Tibial nerve (tissue), 4 donors: ENCODE measurements at regions not wholly inside any gene's neighbourhood (a gene's known extent, or its start where the extent isn't known, plus 50 kb on each side); places are given as distances from the start of the nearest gene placed in this dataset.

ENCODE experiments used
- DNase-seq, 2 donors: peaks; one replicate each; pipeline ENCODE4 v3.0.0-alpha.2; 2019; ENCODE audit warnings: low spot score in 2 of 2
- H3K27ac ChIP-seq, 4 donors: fragments of 200-600 bp; sonication (generic) in 3 of 4; one replicate each; pipeline ENCODE4 v1.5.1; 2017 to 2019; ENCODE audit warnings: mild to moderate bottlenecking in 1 of 4
- H3K27me3 ChIP-seq, 2 donors: fragments of 200-600 bp; sonication (generic) in 1 of 2; one replicate each; pipeline versions ENCODE4 v1.5.1 to v1.6.0; 2017 to 2019
- H3K36me3 ChIP-seq, 3 donors: fragments of 200-600 bp; sonication (generic); one replicate each; pipeline ENCODE4 v1.5.1; 2018 to 2019
- H3K4me1 ChIP-seq, 4 donors: fragments of 200-600 bp; sonication (generic) in 3 of 4; one replicate each; pipeline ENCODE4 v1.5.1; 2017 to 2019
- H3K4me3 ChIP-seq, 4 donors: fragments of 200-600 bp; sonication (generic) in 3 of 4; one replicate each; pipeline ENCODE4 v1.5.1; 2017 to 2019; ENCODE audit warnings: mild to moderate bottlenecking in 1 of 4, moderate library complexity in 1 of 4
- H3K9me3 ChIP-seq, 4 donors: fragments of 200-600 bp; sonication (generic) in 3 of 4; one replicate each; pipeline ENCODE4 v1.5.1; 2017 to 2019
- EP300 ChIP-seq, 2 donors: sonication (generic); formaldehyde crosslinking; IDR thresholded peaks; one replicate each; pipeline ENCODE4 v1.6.1; 2017; ENCODE audit warnings: antibody characterized with exemption in 2 of 2, mild to moderate bottlenecking in 1 of 2
- POLR2A ChIP-seq, 2 donors: fragments of 450-650 bp; IDR thresholded peaks; one replicate each; pipeline ENCODE4 v1.6.1; 2017; ENCODE audit warnings: antibody characterized with exemption in 2 of 2, mild to moderate bottlenecking in 2 of 2, moderate library complexity in 2 of 2
- WGBS, 2 donors: methylation state at CpG; one replicate each; pipeline ENCODE4 v1.1.5; 2018; 5-methylcytosine and 5-hydroxymethylcytosine counted together
- TF ChIP-seq, protein P1 (sequence below), 5 experiments: fragments of 200-600 bp in 3 of 5; fragments of 450-650 bp in 2 of 5; sonication (generic) in 3 of 5; IDR thresholded peaks; one replicate each; pipeline ENCODE4 v1.5.1; 2016 to 2019; ENCODE audit warnings: antibody characterized with exemption in 5 of 5, mild to moderate bottlenecking in 3 of 5, moderate library complexity in 2 of 5

DNA sequence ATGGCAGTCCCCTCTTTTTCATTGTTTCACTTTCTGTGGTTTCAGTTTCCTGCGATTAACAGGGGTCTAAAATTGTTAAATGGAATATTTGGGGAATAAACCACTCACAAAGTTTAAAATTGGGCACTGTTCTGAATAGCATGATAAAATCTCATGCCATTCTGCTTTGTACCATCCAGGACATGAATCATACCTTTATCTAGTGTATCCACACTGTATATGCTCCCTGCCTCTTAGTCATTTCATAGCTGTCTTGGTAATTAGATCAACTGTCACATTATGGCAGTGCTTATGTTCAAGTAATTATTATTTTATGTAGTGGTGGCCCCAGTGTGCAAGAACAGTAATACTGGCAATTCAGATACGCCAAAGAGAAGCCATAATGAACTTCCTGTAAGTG, 734.5 kb downstream of the ZPLD1 start:
- Histone ChIP-seq H3K4me1 (no peaks in the 10 kb centered on the region), H3K27ac (no peak overlapping the region), H3K36me3 (no peaks in the 10 kb centered on the region), H3K9me3 (no peaks in the 10 kb centered on the region), H3K4me3 (no peak overlapping the region), H3K27me3 (no peaks in the 10 kb centered on the region)
- DNase-seq: no peak
- TF ChIP-seq EP300 (IDR thresholded peaks at IDR 0.05): no peak
- TF ChIP-seq POLR2A (IDR thresholded peaks at IDR 0.05): no peak
- TF ChIP-seq, protein P1, sequence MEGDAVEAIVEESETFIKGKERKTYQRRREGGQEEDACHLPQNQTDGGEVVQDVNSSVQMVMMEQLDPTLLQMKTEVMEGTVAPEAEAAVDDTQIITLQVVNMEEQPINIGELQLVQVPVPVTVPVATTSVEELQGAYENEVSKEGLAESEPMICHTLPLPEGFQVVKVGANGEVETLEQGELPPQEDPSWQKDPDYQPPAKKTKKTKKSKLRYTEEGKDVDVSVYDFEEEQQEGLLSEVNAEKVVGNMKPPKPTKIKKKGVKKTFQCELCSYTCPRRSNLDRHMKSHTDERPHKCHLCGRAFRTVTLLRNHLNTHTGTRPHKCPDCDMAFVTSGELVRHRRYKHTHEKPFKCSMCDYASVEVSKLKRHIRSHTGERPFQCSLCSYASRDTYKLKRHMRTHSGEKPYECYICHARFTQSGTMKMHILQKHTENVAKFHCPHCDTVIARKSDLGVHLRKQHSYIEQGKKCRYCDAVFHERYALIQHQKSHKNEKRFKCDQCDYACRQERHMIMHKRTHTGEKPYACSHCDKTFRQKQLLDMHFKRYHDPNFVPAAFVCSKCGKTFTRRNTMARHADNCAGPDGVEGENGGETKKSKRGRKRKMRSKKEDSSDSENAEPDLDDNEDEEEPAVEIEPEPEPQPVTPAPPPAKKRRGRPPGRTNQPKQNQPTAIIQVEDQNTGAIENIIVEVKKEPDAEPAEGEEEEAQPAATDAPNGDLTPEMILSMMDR (IDR thresholded peaks at IDR 0.05): no peak
- WGBS, 2 donors: 77 to 87% methylated on average over 2 of the region's 2 CpGs

DNA sequence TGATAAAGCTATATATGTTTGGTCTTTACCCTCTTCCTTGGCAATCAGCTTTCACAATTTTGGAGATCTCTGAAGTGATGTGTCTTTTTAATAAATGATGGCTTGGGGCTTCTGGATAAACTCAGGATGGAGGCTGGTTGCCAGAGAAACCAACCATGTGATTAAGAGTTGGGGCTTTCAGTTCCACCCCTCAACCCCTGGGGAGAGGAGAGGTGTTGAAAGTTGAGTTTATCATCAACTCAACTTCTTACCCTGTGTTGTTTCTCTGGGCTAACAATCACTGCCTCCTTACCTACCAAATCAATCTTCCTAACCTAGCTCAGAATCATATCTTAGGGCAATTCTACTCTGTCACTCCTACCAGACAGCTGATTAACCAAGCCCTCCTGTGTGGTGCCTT, 735.8 kb downstream of the ZPLD1 start:
- no peak overlapping the region for H3K27ac ChIP-seq
- H3K27me3 ChIP-seq: no peaks in the 10 kb centered on the region
- H3K36me3 ChIP-seq: no peaks in the 10 kb centered on the region
- no peak overlapping the region for H3K4me3 ChIP-seq
- DNase-seq: no peak
- H3K4me1 ChIP-seq: no peaks in the 10 kb centered on the region
- TF ChIP-seq, protein P1 (IDR thresholded peaks at IDR 0.05): no peak
- TF ChIP-seq EP300 (IDR thresholded peaks at IDR 0.05) (no peak), POLR2A (IDR thresholded peaks at IDR 0.05) (no peak)
- H3K9me3 ChIP-seq: no peaks in the 10 kb centered on the region

DNA sequence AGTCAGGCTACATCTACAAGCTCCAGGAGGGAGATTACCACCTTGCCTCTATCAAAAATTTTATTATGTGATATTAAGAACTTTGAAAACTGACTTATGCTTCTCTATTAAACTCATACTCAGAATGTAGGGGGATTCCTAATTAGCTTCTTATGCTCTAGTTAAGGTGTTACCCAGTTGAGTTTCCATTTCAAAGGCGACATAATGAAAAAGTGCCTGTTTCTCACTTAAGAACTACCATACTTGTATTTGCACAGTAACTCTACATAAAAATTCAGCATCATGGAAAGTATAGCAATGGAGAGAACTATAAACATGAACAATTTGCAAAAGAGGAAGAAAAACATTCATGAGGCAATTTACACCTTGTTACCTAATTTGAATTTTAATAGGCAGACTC, 739.1 kb downstream of the ZPLD1 start:
- H3K9me3 ChIP-seq: no peaks in the 10 kb centered on the region
- WGBS, 2 donors: 90 to 96% methylated on average over 1 of the region's 1 CpG
- H3K4me1 ChIP-seq: no peaks in the 10 kb centered on the region
- TF ChIP-seq POLR2A (IDR thresholded peaks at IDR 0.05): no peak
- TF ChIP-seq EP300 (IDR thresholded peaks at IDR 0.05): no peak
- TF ChIP-seq, protein P1 (IDR thresholded peaks at IDR 0.05): no peak
- DNase-seq: no peak
- no peak overlapping the region for H3K27ac ChIP-seq
- H3K27me3 ChIP-seq: no peaks in the 10 kb centered on the region
- H3K4me3 ChIP-seq: no peak overlapping the region
- no peaks in the 10 kb centered on the region for H3K36me3 ChIP-seq

DNA sequence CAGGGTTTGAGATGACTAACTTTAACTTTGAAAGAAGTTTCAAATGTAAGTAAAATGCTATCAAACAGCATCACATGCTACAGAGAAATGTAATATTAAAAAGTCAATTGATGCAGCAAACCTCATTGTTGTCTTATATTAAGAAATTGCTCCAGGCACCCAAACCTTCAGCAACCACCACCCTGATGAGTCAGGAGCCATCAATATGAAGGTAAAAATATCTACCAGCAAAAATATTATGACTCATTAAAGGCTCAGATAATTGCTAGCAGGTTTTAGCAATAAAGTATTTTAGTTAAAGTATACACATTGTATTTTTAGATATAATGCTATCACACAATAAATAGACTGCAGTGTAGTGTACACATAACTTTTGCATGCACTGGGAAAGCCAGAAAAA, 746.3 kb downstream of the ZPLD1 start:
- Histone ChIP-seq H3K4me1 (no peaks in the 10 kb centered on the region), H3K27me3 (no peaks in the 10 kb centered on the region), H3K36me3 (no peaks in the 10 kb centered on the region), H3K27ac (no peak overlapping the region), H3K9me3 (no peaks in the 10 kb centered on the region), H3K4me3 (no peak overlapping the region)
- TF ChIP-seq, protein P1 (IDR thresholded peaks at IDR 0.05): no peak
- TF ChIP-seq EP300 (IDR thresholded peaks at IDR 0.05): no peak
- TF ChIP-seq POLR2A (IDR thresholded peaks at IDR 0.05): no peak
- DNase-seq: no peak

DNA sequence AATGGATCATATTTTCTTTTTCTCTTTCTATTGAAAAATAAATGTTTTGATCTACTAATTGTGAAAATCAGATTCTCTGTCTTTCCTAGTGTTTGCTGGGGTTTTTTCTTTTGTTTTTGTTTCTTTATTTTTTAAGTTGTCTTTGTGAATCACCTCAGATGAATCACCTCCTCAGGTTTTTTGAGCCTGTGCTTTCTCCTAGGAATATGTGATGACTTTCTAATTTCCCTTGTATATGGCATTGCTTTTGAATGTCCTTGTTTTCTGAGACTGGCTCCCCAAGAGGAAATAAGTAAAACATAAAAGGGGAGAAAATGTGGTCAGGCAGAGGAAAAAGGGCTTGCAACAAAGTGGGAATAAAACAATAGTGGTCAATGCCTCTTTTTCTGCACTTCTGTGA, 750.0 kb downstream of the ZPLD1 start:
- Histone ChIP-seq H3K36me3 (no peaks in the 10 kb centered on the region), H3K27me3 (no peaks in the 10 kb centered on the region), H3K9me3 (no peaks in the 10 kb centered on the region), H3K27ac (no peak overlapping the region), H3K4me3 (no peak overlapping the region), H3K4me1 (no peaks in the 10 kb centered on the region)
- TF ChIP-seq POLR2A (IDR thresholded peaks at IDR 0.05) (no peak), EP300 (IDR thresholded peaks at IDR 0.05) (no peak)
- TF ChIP-seq, protein P1 (IDR thresholded peaks at IDR 0.05): no peak
- no peak for DNase-seq
